ENCODE measurements at regions not wholly inside any gene's neighbourhood (a gene's known extent, or its start where the extent isn't known, plus 50 kb on each side); places are given as distances from the start of the nearest gene placed in this dataset.

DNA sequence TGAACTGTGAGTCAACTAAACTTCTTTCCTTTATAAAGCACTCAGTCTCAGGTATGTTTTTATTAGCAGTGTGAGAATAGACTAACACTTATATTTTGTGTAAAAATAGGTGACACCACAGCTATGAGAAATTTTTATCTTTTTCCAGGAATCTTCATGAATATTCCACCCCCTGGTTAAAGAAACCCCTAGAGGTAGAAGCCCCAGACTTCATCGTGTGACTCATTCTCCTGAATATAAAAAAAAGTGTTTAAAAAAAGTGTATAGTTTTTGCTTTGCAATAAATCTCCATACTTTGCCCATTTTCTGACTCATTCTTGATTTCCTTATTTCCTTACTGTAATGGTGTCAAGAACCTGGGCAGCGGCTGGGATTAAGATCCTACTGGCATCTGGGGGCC, 667.6 kb upstream of the CELF2 start (continued):
- TF ChIP-seq STAT1 (conservative IDR thresholded peaks at IDR 0.05), result no peak
- TF ChIP-seq, protein P1, sequence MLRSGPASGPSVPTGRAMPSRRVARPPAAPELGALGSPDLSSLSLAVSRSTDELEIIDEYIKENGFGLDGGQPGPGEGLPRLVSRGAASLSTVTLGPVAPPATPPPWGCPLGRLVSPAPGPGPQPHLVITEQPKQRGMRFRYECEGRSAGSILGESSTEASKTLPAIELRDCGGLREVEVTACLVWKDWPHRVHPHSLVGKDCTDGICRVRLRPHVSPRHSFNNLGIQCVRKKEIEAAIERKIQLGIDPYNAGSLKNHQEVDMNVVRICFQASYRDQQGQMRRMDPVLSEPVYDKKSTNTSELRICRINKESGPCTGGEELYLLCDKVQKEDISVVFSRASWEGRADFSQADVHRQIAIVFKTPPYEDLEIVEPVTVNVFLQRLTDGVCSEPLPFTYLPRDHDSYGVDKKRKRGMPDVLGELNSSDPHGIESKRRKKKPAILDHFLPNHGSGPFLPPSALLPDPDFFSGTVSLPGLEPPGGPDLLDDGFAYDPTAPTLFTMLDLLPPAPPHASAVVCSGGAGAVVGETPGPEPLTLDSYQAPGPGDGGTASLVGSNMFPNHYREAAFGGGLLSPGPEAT (IDR thresholded peaks at IDR 0.05; ENCODE audit: low read depth), result no peak
- no peak for TF ChIP-seq TARDBP (IDR thresholded peaks at IDR 0.05; ENCODE audit: borderline replicate concordance)
- TF ChIP-seq ATF7 (IDR thresholded peaks at IDR 0.05; ENCODE audit: low read depth), result no peak

DNA sequence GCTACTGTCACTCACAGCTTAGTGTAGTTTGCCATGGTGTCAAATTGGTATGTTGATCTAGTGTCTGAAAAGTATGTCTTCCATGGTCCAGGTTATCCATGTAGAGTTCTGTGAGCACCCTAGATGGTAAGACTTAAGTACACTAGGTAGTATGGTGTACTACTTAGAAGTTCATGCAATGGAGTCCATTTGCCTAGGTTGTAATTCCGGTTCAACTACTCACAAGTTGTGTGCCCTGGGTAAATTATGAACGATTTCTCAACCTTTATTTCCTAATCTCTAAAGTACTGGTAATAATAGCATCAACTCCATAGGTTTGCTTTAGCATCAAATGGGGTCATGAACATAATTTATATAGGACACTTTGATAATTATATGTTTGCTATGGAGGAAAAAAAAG, 666.2 kb upstream of the CELF2 start:
- Histone ChIP-seq H3K9ac (ENCODE audit: control insufficient read depth, insufficient read depth, low read length) (no peak overlapping the region), H3K79me2 (ENCODE audit: control insufficient read depth, insufficient read depth, low read length) (no peaks in the 10 kb centered on the region), H3K27me3 (replicated peaks in 1 of 2; ENCODE audit: control insufficient read depth in 2 of 2, insufficient read depth in 2 of 2, low read length in 1 of 2) (no peaks in the 10 kb centered on the region), H3K9me3 (replicated peaks; ENCODE audit: control insufficient read depth, insufficient read depth, low read length) (no peaks in the 10 kb centered on the region), H3K4me2 (ENCODE audit: control insufficient read depth, insufficient read depth) (no peak overlapping the region), H3K27ac (ENCODE audit: control insufficient read depth, insufficient read depth) (no peak overlapping the region), H3K4me3 (no peak overlapping the region), H2AFZ (ENCODE audit: control insufficient read depth, low read depth, low read length) (no peak overlapping the region), H4K20me1 (ENCODE audit: control insufficient read depth, insufficient read depth) (no peaks in the 10 kb centered on the region), H3K4me1 (ENCODE audit: control insufficient read depth, insufficient read depth, low read length) (no peaks in the 10 kb centered on the region), H3K36me3 (ENCODE audit: control insufficient read depth in 2 of 2, insufficient read depth in 2 of 2, low read length in 1 of 2) (no peaks in the 10 kb centered on the region)
- TF ChIP-seq MYB (IDR thresholded peaks at IDR 0.05; ENCODE audit: borderline replicate concordance, low read depth, low read length) (no peak), JUND (IDR thresholded peaks at IDR 0.05; ENCODE audit: low read depth, low read length) (no peak), CHD2 (IDR thresholded peaks at IDR 0.05; ENCODE audit: borderline replicate concordance, low read depth, low read length) (no peak), HDAC6 (IDR thresholded peaks at IDR 0.05; ENCODE audit: unreplicated experiment) (no peak), BMI1 (IDR thresholded peaks at IDR 0.05; ENCODE audit: borderline replicate concordance) (no peak), YY1 (IDR thresholded peaks at IDR 0.05; ENCODE audit: low read depth, low read length) (no peak)
- TF ChIP-seq, protein P2, sequence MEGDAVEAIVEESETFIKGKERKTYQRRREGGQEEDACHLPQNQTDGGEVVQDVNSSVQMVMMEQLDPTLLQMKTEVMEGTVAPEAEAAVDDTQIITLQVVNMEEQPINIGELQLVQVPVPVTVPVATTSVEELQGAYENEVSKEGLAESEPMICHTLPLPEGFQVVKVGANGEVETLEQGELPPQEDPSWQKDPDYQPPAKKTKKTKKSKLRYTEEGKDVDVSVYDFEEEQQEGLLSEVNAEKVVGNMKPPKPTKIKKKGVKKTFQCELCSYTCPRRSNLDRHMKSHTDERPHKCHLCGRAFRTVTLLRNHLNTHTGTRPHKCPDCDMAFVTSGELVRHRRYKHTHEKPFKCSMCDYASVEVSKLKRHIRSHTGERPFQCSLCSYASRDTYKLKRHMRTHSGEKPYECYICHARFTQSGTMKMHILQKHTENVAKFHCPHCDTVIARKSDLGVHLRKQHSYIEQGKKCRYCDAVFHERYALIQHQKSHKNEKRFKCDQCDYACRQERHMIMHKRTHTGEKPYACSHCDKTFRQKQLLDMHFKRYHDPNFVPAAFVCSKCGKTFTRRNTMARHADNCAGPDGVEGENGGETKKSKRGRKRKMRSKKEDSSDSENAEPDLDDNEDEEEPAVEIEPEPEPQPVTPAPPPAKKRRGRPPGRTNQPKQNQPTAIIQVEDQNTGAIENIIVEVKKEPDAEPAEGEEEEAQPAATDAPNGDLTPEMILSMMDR (IDR thresholded peaks at IDR 0.05 in 2 of 3, conservative IDR thresholded peaks at IDR 0.05 in 1 of 3; ENCODE audit: control insufficient read depth in 2 of 3, extremely low read depth in 1 of 3, insufficient read depth in 1 of 3, low read depth in 3 of 3, low read length in 3 of 3), result no peak
- TF ChIP-seq, protein P3, sequence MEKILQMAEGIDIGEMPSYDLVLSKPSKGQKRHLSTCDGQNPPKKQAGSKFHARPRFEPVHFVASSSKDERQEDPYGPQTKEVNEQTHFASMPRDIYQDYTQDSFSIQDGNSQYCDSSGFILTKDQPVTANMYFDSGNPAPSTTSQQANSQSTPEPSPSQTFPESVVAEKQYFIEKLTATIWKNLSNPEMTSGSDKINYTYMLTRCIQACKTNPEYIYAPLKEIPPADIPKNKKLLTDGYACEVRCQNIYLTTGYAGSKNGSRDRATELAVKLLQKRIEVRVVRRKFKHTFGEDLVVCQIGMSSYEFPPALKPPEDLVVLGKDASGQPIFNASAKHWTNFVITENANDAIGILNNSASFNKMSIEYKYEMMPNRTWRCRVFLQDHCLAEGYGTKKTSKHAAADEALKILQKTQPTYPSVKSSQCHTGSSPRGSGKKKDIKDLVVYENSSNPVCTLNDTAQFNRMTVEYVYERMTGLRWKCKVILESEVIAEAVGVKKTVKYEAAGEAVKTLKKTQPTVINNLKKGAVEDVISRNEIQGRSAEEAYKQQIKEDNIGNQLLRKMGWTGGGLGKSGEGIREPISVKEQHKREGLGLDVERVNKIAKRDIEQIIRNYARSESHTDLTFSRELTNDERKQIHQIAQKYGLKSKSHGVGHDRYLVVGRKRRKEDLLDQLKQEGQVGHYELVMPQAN (conservative IDR thresholded peaks at IDR 0.05), result no peak
- in situ Hi-C loops (cut with MboI), result no loop called here
- BruUV-seq (replicated peaks), result no TSS peak
- RAD21 ChIA-PET (ENCODE audit: unreplicated experiment), result no interaction called here
- intact Hi-C loops (cut with micrococcal nuclease; ENCODE audit: unreplicated experiment), result no loop called here
- CTCF ChIA-PET, result no interaction called here
- 18% methylated on average over 2 of the region's 2 CpGs for WGBS (ENCODE audit: insufficient coverage, insufficient replicate concordance, low lambda C conversion rate, missing lambda C conversion rate)
- SMC1A ChIA-PET (ENCODE audit: uncharacterized antibody, unreplicated experiment), result no interaction called here
- FAIRE-seq, result no peak
- ATAC-seq, result no peak
- no peak for DNase-seq (ENCODE audit: low read depth, low spot score)
- POLR2A ChIA-PET, result no interaction called here
